Keratinocyte (primary cell): ENCODE measurements at regions not wholly inside any gene's neighbourhood (a gene's known extent, or its start where the extent isn't known, plus 50 kb on each side); places are given as distances from the start of the nearest gene placed in this dataset.

Experiments used
- CTCF ChIP-seq, 3 experiments: IDR thresholded peaks in 1 of 3; conservative IDR thresholded peaks in 1 of 3; optimal IDR thresholded peaks in 1 of 3; 2 replicates in 2 of 3; 3 replicates in 1 of 3; pipeline versions ENCODE3 to v1.5.1; 2011; ENCODE audit warnings: low read length in 3 of 3, mild to moderate bottlenecking in 3 of 3, moderate library complexity in 2 of 3, control low read depth in 1 of 3, inconsistent platforms in 1 of 3; ENCODE audit not compliant: insufficient read depth in 2 of 3; ENCODE audit errors: extremely low read depth in 1 of 3
- EZH2 ChIP-seq: IDR thresholded peaks from one replicate; pipeline ENCODE4 v1.6.1; 2012; ENCODE audit warnings: inconsistent platforms, mild to moderate bottlenecking, low read length, moderate library complexity

- TF ChIP-seq CTCF (optimal IDR thresholded peaks at IDR 0.05 in 1 of 3, IDR thresholded peaks at IDR 0.05 in 1 of 3, conservative IDR thresholded peaks at IDR 0.05 in 1 of 3; ENCODE audit: extremely low read depth in 1 of 3, insufficient read depth in 2 of 3, low read length in 3 of 3): no peak
- TF ChIP-seq EZH2: no peak
Measured at GRCh38 chr2:155151945-155152344, 453.4 kb downstream of the KCNJ3 start.
